HG03097 (cell line): ENCODE measurements at regions not wholly inside any gene's neighbourhood (a gene's known extent, or its start where the extent isn't known, plus 50 kb on each side); places are given as distances from the start of the nearest gene placed in this dataset.
"Not testable (repeated sequence)": the region's sequence is repeated elsewhere in the genome, so short reads cannot be mapped to it uniquely, and the experiment has no call there.

Source experiments
- ATAC-seq: cut with Tn5 transposase; IDR thresholded peaks from one replicate; pipeline ENCODE4 v1.9.1; 2021; ENCODE audit not compliant: unreplicated experiment, low FRiP score

DNA sequence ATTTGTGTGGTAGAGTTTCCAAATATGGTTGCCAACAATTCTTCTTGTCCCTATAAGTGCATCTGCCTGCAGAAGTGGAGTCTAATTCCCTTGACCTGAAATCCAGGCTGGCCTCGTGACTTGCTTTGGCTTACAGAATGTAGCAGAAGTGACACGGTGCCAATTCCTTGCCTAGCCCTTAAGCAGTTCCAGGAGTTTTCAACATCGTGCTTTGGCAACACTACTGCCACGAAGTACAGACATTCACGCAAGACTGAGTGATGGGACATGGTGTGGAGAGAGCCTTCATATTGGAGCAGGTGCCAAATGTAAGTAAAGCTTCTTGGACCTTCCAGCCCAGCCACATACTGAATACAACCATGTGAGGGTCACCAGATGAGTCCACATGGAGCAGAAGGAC lies 92.9 kb upstream of the NEK6 start:
- no peak for ATAC-seq

DNA sequence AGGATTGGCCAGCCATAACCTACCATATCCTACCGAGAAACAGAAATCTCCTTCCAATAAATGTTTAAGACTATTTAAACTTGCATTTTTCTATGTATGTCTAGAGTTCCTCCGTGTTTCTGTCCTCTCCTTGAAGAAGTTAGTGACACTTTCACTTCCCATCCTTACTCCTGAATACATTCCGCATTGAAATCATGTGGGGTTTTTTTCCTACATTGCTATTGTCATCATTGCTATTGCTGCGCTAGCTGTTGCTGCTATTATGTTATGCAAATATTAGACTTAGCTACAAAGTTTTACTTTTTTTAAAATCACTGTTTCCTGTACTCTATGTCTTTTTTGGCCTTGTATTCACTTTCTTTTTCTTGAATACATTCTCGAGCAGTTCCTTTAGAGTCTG lies 83.3 kb upstream of the NEK6 start:
- ATAC-seq, result no peak

DNA sequence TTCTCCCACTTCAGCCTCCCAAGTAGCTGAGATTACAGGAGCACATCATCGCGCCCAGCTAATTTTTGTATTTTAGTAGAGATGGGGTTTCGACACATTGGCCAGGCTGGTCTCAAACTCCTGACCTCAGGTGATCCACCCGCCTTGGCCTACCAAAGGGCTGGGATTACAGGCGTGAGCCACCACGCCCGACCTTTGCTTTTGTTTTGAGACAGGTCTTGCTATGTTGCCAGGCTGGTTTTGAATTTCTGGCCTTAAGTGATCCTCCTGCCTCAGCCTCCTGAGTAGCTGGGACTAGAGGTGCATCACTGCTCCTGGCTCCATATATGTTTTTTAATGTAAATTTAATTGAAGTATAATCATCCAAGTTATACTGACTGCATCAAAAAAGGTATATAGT lies 80.2 kb upstream of the NEK6 start:
- ATAC-seq, result not testable (repeated sequence)

DNA sequence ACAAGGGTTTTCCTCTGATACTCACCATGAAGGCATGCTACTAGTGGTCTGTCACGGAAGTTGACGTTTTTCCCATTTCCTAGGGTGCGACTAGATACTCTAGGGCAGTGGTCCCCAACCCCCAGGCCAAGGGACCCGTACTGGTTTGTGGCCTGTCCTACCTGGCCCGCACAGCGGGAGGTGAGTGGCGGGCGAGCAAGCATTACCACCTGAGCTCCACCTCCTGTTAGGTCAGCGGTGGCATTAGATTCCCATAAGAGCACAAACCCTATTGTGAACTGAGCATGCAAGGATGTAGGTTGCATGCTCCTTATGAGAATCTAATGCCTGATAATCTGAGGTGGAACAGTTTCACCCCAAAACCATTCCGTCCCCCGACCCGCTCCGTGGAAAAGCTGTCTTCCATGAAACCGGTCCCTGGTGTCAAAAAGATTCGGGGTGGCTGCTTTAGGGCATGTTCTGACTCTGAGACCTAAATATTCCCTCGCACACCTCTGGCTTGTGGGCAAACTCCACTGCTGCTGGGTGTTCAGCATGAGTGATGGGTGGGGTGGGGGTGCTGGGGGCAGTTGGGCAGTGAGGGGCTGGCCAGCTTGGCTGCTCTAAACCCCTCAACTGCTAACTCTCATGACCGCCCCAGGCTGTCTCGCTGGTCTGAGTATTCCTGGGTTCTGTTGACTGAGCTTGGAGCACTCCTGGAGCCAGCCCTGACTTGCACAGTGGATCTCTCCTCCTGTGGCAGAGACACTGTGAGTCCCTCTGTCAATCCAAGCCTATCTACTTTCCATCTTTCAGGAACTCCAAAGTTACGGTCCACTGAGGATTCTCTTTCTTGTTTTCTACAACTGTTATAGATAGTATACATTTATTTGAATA lies 78.3 kb upstream of the NEK6 start:
- ATAC-seq, result no peak

DNA sequence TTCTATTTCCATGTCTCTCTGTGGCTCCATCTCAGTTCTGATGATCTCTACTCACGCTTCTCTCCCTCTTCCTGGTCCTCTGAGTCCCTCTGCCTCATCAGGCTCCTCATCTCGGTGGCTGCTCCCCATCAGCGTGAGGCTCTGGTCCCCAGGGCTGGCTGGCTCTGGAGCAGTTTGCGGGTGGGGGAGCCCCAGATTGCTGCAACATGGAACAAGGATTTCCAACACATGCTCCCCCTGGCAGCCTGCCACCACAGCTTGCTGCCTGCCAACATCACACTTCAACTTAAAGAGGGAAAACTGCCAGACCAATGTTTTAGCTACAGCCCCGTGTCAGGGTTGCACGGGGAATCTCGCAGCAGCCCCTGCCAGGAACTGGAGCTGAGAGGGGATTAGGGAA lies 77.2 kb upstream of the NEK6 start:
- ATAC-seq, result no peak

DNA sequence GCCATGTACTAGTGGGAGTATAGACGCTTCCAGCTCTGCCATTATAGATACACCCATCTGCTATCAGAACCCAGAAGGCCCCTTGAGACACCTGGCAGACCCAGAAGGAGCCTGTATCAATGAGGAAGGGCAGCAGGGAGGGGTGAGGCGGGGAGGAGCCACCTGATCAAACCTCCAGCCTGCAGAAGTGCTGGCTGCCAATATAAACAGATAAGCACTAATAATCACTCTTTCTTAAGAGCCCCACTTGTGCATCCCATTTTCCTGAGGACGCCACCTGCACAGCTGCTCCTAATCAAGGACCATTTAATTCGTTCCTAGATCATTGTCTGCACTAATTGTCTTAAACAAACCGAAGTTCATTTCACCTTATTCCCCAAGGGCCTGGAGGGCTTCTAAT lies 75.0 kb upstream of the NEK6 start:
- no peak for ATAC-seq

DNA sequence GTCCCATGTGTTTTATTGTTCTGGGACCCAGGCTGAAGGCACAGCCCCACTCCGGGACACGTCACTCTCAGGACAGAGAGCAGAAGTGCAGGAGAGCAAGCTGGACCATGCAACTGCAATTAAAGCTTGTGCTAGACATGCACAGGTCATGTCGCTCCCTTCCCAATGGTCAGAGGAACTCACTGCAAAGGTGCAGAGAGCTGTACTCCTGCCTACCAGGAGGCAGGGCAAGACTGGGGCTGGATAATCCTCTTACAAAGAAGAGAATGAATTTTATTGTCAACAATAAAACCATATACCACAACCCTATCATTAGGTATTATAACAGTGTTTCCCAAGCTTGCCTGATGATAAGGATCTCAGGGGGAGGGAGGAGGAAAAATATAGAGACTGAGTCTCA lies 74.0 kb upstream of the NEK6 start:
- ATAC-seq, result no peak

DNA sequence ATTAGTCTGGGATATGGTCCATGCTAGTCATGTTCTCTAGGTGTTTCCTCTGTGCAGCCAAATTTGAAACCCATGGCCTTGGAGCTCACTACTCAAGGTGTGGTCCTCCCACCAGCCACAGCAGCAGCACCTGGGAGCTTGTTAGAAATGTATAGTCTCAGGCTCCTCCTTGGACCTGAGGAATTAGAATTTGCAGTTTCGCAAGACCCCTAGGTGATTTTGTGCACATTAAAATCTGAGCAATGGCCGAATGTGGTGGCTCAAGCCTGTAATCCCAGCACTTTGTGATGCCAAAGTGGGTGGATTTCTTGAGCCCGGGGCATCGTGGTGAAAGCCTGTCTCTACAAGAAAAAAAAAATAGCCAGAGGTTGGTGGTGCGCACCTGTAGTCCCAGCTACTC lies 72.3 kb upstream of the NEK6 start:
- ATAC-seq, result no peak

DNA sequence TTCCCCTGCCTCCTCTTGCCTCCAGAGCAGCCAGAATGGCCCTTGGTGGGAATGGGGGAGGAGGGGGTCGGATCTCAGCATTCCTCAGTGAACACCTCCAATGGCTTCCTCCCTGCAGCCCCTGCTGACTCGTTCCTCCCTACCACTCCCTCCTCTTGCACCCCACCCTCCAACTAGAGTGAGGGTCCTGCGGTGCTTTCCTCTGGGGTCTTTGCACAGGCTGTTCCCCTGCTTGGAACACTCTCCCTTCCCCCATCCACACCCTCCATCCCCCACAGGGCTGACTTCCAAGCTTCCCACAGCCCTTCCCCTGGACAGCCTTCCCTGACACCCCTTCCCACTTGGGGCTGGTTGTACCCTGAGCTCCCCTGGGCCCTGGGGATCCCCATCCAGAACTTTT lies 70.4 kb upstream of the NEK6 start:
- no peak for ATAC-seq

DNA sequence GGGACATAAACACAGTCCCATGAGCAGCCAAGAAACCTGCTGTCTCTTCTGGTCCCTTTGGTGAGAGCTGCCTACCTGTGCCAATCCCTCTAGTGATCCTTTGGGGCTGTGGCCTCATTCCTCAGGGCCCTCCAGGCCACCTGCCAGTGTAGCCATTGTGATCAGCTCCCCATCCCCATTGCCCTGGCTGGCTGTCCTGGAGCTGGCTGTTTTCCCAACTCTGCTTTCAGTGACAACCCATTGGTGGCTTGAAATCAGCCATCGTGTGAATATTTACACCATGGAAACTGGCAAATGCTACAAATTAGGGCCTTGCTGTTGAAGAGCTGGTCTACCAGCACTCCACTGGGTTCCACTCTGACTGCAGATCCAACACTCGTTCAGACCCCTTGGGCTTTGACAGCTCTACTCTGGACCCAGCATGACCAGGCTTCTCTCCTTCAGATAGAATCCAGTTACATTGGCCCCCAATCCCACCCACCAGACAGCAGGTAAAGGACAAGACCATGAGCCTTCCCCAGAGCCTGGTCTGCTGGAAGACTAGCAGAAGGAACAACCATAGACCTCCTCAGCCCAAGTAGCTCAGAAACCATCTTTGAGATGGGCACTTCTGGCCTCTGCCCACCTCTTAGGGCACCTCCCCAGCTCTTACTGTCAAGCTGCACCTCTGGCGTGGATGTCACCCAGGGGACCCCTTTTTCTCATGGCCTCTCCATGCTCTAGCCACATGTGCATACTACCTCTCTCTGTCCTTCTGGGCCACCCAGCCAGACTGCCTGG lies 69.2 kb upstream of the NEK6 start:
- no peak for ATAC-seq

DNA sequence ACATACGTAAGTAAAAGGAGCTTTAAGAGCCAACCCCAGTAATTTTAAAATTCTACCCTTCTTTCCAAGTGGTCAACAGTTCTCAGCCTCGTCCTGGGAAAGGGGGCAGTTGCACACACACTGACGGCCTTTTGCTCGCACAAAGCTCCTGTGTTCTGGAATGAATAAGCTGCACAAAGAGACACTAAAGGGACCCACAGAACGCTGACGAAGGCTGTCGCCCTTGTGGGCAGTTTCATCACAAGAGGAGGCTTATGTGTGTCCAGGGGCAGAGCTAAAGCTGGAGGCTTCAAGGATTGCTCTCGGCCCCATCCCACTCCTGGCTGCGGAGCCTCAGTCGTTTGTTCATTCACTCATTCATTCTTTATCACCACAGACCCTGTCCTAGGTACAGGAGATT lies 67.0 kb upstream of the NEK6 start:
- ATAC-seq, result no peak

DNA sequence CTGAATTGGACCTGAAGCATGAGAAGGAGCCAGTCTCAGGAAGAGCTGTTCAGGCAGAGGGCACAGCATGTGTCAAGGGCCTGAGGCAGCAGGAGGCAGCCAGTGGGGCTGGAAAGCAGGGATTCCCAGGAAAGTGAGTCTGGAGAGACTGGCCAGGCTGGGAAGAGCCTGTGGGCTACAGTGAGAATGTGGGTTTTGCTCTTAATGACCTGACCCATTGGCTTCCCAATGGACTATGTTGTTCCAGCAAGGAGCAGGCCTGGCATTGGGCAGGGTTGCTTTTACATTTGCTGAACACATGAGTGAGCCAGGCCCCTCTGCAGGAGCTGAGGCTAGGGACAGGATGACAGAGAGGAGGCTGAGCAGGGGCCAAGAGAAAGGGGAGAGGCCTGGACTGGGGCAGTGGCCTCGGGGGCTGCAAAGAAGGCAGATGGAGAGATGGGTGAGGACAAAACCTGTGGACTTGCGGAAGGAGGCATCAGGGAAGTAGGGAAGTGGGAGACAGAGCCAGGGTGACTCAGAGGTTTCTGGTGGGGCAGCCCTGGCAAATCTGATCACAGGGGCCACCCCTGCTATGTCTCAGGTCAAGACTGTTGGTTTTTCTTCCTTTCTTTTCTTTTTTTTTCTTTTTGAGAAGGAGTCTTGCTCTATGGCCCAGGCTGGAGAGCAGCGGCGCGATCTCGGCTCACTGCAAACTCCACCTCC lies 65.9 kb upstream of the NEK6 start:
- ATAC-seq, result no peak

DNA sequence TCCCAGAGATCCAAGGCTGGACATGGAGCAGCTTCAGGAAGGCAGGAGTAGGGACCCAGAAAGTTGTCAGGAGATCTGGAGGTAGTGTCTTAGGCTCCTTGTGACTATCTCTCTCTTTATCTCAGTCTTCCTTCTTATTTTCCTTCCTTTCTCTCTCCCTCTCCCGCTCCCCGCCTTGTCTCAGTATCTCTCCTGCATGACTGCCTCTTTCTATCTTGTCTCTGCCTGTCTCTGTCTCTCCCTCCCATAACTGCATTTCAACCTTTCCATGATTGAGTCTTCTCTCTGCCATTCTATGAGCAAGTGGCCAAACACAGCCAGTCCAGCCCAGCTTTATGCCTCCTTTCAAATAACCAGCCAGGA lies 61.0 kb upstream of the NEK6 start:
- ATAC-seq, result no peak

DNA sequence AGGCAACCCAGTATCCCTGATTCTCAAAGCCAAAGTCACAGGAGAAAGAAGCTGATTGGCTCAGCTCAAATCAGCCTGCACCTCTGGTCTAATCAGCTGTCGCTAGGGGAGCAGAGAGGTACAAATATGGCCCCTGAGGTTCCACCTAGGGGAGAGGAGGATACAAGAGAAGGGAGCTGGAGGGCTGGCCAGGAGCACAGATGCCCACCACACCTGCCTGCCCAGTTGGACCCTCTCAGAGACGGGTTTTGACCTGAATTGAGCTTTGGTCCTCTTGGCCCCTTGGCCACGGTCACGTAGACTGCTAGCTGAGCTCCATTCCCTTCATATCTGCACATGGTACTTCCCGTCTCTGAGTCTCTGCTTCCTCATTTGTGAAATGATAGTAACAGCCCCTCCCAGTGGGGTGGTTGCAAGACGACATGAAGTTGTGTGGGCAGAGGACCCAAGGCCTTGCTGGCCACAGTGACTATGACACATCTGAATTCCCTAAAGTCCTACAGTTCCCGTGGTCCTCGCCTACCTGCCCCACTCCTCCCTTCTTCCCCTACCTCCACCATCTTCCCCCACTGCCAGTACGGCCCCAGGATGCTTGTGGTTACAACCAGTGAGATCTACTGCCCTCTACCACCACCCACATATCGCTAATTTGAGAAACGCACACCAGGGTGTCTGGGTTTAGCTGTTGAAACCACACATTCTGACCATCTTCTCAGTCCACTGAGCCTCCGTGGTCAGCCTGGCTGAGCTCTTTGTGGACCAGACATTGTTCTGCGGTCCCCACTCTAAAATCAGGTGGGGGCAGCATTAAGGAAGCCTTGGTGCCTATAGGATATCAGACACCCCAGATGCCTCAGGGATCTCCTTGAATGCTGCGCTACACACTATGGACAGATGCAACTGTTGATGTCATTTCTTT lies 60.3 kb upstream of the NEK6 start:
- peak; percentile 36 for ATAC-seq

DNA sequence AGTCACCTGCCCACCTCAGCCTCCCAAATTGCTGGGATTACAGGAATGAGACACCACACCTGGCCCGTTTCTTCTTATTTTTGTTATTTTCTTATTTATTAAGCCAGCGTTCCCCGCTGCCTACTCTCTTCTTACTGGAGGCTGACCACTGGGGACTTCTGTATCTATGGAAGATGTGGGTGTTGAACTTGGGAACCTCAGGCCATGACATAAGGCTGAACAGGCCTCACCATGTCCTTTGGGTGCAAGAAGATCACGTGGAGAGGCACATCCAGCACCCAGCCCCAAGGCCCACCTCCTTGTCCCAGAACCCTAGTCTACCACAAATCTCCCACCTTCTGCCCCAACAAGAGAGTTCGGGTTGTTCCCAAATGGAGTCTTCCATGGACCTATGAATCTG lies 59.4 kb upstream of the NEK6 start:
- no peak for ATAC-seq

DNA sequence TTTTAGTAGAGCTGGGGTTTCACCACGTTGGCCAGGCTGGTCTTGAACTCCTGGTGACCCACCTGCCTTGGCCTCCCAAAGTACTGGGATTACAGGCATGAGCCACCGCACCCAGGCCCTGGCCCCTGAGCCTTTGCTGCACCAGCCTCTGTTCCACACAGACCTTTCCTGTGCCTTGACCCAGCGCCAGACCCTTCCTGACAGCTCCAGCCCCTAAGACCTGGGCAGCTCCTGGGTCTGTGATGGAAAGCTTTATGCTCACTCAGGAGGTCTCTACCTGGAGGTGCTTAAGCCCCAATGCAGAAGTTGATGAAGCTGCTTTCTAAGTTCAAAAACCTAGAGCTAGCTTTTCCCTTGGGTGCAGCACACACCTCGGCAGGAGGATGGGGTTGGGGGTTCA lies 58.8 kb upstream of the NEK6 start:
- ATAC-seq, result no peak

DNA sequence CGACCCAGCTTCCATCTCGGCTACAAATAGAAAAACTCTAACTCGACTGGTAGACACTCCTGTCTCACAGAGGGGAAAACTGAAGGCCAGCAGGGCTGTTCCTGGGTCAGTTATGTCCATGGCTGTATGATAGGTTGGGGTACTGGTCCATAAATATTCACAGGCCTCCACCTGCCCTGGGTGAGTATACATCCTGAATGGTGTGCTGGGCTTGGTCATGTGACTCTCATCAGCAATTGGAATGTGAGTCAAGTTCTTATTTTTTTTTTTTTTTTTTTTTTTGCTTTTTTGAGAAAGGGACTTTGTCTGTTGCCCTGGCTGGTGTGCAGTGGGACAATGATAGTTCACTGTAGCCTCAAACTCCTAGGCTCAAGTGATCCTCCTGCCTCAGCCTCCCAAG lies 58.3 kb upstream of the NEK6 start:
- ATAC-seq, result no peak

DNA sequence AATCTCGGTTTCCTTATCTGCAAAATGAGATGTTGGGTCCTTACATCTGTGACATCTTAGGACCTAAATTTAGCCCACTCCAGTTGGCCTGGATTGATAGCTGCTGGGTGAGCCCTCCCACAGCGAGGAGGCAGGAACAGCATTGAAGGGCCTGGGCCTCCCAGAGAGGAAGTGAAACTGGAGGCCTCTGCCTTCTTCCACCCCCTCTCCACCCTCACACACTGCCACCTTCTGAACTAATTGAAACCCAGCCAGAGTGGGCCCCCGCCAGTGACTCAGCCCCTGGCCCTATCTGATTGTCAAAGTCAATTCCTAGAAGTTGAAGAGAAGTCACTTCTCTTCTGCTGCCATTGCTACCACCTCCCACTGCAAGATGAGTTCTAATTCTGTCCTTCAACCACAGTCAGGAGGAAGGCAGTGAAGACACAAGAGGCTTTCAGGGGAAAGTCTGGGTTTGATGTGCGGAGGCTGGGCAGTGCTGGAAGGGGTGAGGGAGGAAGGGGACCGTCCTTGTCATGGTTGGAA lies 55.2 kb upstream of the NEK6 start:
- peak; percentile 85 for ATAC-seq

DNA sequence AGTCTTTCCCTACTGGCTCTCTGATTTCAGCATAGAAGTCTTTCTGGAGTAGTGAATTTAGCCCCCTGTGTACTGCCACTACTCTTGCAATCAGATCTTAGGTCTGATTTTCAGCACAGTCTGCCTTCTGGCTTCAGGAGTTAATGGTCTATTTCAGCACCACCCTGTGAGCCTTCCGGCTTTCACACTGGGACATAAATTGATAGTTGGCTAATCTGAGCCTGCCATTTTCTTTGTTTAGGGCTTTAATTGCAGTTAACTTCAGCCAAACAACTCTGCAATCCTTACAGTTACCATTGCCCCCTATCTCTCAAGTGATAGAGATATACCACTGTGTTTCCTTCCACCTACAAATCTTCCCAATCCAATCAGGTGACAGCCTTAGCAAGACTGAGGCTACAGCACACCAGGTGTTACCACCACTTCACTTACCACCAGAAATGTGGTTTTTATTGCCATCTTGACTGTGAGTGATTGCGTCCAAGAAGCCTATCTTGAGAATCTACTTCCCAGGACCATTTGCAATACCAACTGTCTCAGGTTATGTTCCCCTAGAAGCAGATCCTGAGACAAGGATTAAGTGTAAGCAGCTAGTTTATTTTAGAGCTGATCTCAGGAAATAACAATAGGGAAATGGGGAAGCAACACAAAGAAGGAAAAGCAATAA lies 51.9 kb upstream of the NEK6 start:
- no peak for ATAC-seq

DNA sequence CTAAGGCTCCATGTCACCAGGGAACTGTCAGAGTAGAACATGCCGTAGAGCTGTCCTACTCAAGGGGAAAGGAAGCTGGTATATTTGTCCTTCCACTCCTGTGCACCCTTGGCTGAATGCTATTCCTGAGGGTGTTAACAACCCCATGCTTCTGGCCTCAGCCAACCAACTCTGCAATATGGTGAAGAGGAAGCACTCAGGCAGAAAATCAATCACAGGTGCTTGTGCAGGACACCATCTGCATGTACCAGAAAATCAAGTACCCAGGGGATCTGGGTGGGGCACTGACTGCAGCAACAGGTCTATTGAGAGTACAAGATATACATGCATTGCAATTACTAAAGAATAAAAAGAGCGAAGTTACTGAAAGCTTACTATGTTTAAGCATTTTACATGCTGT lies 51.4 kb upstream of the NEK6 start:
- ATAC-seq, result no peak
